Progenitor cell of endocrine pancreas (in vitro differentiated cells): ENCODE measurements at regions not wholly inside any gene's neighbourhood (a gene's known extent, or its start where the extent isn't known, plus 50 kb on each side); places are given as distances from the start of the nearest gene placed in this dataset.

Experiments
- DNase-seq: peaks from one replicate; pipeline ENCODE4 v3.0.0; 2021; ENCODE audit warnings: low spot score; ENCODE audit not compliant: unreplicated experiment
- H3K27ac Mint-ChIP-seq: 2 replicates; pipeline ENCODE4 v1.8.0; 2021; ENCODE audit warnings: mild to moderate bottlenecking, moderate library complexity, mixed read lengths
- H3K27me3 Mint-ChIP-seq: 2 replicates; pipeline ENCODE4 v1.8.0; 2021; ENCODE audit warnings: mixed read lengths
- H3K36me3 Mint-ChIP-seq: 2 replicates; pipeline ENCODE4 v1.8.0; 2022; ENCODE audit warnings: mixed read lengths; ENCODE audit not compliant: insufficient read depth
- H3K4me1 Mint-ChIP-seq: 2 replicates; pipeline ENCODE4 v1.8.0; 2021; ENCODE audit warnings: low read depth, mixed read lengths
- H3K4me3 Mint-ChIP-seq: 2 replicates; pipeline ENCODE4 v1.8.0; 2021; ENCODE audit warnings: low read depth, mild to moderate bottlenecking, moderate library complexity, mixed read lengths
- H3K9me3 Mint-ChIP-seq: 2 replicates; pipeline ENCODE4 v1.8.0; 2021; ENCODE audit warnings: low read depth, mixed read lengths
- TF ChIP-seq, protein P1 (sequence below): fragments of 200-600 bp; sonication (generic); IDR thresholded peaks from one replicate; pipeline ENCODE4 v1.5.0; 2021; ENCODE audit warnings: antibody characterized with exemption, mild to moderate bottlenecking; ENCODE audit not compliant: unreplicated experiment

DNA sequence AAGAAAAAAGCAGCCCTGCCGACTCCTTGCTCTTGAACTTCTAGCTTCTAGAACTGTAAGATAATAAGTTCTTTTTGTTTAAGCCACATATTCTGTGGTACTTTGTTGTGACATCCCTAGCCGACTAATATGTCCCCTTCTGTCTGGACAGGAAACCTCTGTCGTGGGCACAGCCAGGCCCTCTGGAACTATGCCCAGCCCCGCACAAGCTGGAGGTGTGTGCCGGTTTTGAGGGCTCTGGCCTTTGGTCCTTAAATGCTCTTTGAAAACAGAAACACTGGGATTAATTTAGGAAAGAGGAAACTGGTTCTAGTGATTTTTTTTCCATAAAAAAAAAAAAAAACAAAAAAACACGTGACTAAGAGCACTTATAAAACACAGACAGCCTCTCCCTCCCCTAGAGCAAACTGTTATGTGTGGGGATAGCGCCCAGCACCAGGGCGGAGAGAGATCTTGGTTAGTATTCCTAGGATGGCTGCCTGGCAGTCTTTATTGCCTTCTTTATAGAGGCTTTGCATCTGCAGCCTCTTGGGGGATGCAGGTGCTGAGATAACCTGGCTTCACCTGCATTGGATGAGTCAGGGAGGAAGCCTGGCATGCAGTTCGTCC, 244.3 kb downstream of the NFATC2 start:
- no peak overlapping the region for H3K4me3 Mint-ChIP-seq
- H3K36me3 Mint-ChIP-seq, result peaks cover 7% of the 10 kb centered on the region
- TF ChIP-seq, protein P1, sequence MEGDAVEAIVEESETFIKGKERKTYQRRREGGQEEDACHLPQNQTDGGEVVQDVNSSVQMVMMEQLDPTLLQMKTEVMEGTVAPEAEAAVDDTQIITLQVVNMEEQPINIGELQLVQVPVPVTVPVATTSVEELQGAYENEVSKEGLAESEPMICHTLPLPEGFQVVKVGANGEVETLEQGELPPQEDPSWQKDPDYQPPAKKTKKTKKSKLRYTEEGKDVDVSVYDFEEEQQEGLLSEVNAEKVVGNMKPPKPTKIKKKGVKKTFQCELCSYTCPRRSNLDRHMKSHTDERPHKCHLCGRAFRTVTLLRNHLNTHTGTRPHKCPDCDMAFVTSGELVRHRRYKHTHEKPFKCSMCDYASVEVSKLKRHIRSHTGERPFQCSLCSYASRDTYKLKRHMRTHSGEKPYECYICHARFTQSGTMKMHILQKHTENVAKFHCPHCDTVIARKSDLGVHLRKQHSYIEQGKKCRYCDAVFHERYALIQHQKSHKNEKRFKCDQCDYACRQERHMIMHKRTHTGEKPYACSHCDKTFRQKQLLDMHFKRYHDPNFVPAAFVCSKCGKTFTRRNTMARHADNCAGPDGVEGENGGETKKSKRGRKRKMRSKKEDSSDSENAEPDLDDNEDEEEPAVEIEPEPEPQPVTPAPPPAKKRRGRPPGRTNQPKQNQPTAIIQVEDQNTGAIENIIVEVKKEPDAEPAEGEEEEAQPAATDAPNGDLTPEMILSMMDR, result no peak
- peaks cover 3% of the 10 kb centered on the region for H3K27me3 Mint-ChIP-seq
- no peaks in the 10 kb centered on the region for H3K4me1 Mint-ChIP-seq
- no peak overlapping the region for H3K27ac Mint-ChIP-seq
- H3K9me3 Mint-ChIP-seq, result peaks cover 15% of the 10 kb centered on the region
- no peak for DNase-seq

DNA sequence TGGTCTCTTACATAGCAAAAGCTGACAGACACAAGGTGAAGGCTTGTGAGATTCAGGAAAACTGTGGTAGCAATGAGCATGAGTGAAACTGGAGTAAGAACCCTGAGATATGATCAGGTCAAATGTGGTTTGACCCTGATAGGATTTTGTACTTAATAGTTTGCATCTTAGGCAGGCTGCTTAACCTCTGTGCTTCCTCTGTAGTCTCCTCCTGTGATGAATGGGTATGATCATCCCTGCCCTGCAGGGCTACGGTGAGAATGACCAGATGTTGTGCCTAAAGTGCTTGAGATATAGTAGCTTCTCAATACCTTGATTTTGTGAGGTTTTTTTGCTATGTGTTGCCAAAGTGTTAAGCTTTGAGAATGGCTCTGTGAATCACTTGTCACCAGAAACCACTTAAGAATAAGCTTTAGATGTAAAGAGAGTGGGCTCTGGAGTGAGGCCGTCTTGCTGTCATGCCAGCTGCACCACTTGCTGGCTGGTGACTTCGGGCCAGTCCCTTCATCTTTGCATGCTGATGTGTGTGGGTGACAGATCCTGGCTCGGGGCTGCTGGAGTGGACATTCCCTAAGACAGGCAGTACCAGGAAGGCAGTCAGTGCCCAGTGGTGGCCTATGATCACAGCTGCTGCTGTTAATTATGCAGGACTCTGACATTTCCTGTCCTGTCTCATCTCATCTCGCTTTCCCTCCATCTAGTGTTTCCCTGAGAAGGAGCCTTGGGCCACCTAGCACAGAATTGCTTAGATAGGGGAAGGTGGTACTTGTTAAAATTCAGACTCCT, 254.7 kb downstream of the NFATC2 start:
- peaks cover 3% of the 10 kb centered on the region for H3K9me3 Mint-ChIP-seq
- H3K27me3 Mint-ChIP-seq, result no peaks in the 10 kb centered on the region
- no peak for DNase-seq
- no peaks in the 10 kb centered on the region for H3K4me1 Mint-ChIP-seq
- TF ChIP-seq, protein P1, result no peak
- H3K4me3 Mint-ChIP-seq, result no peak overlapping the region
- no peaks in the 10 kb centered on the region for H3K36me3 Mint-ChIP-seq
- H3K27ac Mint-ChIP-seq, result no peak overlapping the region

DNA sequence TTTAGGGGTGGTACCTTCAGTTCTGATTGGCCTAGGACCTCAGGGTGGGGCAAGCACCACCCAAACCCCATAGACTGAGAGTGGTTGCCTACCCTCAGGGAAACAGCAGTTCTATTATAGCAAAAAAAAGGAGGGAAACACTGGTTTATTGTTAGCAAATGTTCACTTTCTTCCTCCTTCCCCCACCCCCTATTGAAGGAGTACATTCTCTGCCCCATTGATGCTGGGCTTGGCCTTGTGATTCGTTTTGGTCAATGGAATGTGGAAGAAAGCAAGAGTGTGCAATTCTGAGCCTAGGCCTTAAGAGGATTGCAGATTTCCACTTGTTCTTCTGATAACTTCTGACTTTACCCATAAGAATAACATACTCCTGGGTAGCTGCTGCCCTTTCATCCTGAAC, 255.8 kb downstream of the NFATC2 start:
- Mint-ChIP-seq H3K27ac (no peak overlapping the region), H3K9me3 (peaks cover 3% of the 10 kb centered on the region), H3K36me3 (no peaks in the 10 kb centered on the region), H3K4me3 (no peak overlapping the region), H3K27me3 (no peaks in the 10 kb centered on the region), H3K4me1 (no peaks in the 10 kb centered on the region)
- TF ChIP-seq, protein P1, result no peak
- DNase-seq, result no peak

DNA sequence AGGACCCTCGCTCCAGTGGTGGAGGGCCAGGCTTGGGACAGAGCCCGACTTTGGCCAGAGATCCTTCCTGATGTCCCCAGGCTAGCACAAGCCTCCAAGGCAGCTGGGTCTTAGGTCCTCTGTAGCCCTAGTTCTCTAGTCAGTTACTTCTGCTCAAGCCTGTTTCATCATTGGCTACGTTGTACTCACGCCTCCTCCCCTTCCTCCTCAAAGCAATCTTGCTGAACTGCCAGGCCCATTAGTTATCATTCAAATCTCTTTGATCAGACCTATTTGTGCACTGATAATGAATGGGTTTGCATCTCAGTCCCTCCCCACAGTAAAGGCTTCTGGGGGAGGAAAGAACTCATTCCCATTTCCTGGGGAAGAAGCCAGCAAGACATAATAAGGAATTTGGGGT, 256.8 kb downstream of the NFATC2 start:
- Mint-ChIP-seq H3K9me3 (peaks cover 3% of the 10 kb centered on the region), H3K36me3 (no peaks in the 10 kb centered on the region), H3K4me1 (no peaks in the 10 kb centered on the region), H3K27ac (no peak overlapping the region), H3K4me3 (no peak overlapping the region), H3K27me3 (no peaks in the 10 kb centered on the region)
- TF ChIP-seq, protein P1, result no peak
- DNase-seq, result no peak

DNA sequence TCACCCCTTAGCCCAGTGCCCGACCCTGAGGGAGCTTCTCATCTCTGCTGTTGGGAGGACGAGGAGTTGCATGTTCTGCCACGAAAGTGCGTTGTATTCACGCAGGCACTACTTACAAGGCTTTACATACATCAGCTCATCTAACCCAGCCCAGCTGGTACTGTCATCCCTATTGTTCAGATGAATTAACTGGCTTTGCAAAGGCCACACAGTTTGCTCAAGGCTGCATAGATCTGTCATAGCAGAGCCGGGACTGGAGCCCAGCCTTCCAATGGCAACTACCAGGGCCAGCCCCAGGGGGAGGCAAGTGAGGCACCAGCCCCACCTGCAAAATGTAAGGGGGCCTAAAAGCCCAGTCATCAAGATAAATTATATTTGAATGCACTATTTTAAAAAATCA, 257.6 kb downstream of the NFATC2 start:
- Mint-ChIP-seq H3K9me3 (peaks cover under 1% of the 10 kb centered on the region), H3K4me1 (no peaks in the 10 kb centered on the region), H3K27me3 (no peaks in the 10 kb centered on the region), H3K36me3 (no peaks in the 10 kb centered on the region), H3K27ac (no peak overlapping the region), H3K4me3 (no peak overlapping the region)
- TF ChIP-seq, protein P1, result no peak
- DNase-seq, result no peak
